MCF 10A (cell line): ENCODE measurements at regions not wholly inside any gene's neighbourhood (a gene's known extent, or its start where the extent isn't known, plus 50 kb on each side); places are given as distances from the start of the nearest gene placed in this dataset.

Experiments used
- BruUV-seq: library from RNA; stranded (reverse); fragments of 400-500 nt; replicated peaks from 2 replicates; lab custom pipeline; 2021; lab: Mats Ljungman, UMichigan
- CTCF ChIA-PET: fragments of 300-600 bp; sonication (Branson Sonifier 250); formaldehyde crosslinking; extraction: SDS; loops from one replicate; lab custom pipeline; 2021; ENCODE audit warnings: antibody characterized with exemption, inconsistent platforms; lab: Yijun Ruan, JAX
- POLR2A ChIA-PET: fragments of 300-600, 350-650 bp; sonication (Branson Sonifier 250); formaldehyde crosslinking; extraction: SDS; loops from one replicate; lab custom pipeline; 2020; ENCODE audit warnings: antibody characterized with exemption, inconsistent platforms; lab: Yijun Ruan, JAX
- DNase-seq: peaks from one replicate; pipeline ENCODE4 v3.0.0-alpha.2; 2018; ENCODE audit not compliant: unreplicated experiment
- H3K27ac Mint-ChIP-seq: one replicate; pipeline ENCODE4 v1.8.0; 2022; ENCODE audit warnings: mild to moderate bottlenecking, low read depth, mixed read lengths; ENCODE audit not compliant: unreplicated experiment
- H3K27me3 Mint-ChIP-seq: one replicate; pipeline ENCODE4 v1.8.0; 2022; ENCODE audit warnings: mixed read lengths; ENCODE audit not compliant: insufficient read depth, unreplicated experiment
- H3K36me3 Mint-ChIP-seq: one replicate; pipeline ENCODE4 v1.8.0; 2022; ENCODE audit warnings: mild to moderate bottlenecking, moderate library complexity, mixed read lengths; ENCODE audit not compliant: insufficient read depth, unreplicated experiment
- H3K4me1 Mint-ChIP-seq: one replicate; pipeline ENCODE4 v1.8.0; 2022; ENCODE audit warnings: mixed read lengths; ENCODE audit not compliant: insufficient read depth, unreplicated experiment
- H3K4me3 Mint-ChIP-seq: one replicate; pipeline ENCODE4 v1.8.0; 2022; ENCODE audit warnings: mild to moderate bottlenecking, moderate library complexity, mixed read lengths; ENCODE audit not compliant: unreplicated experiment
- H3K9me3 Mint-ChIP-seq: one replicate; pipeline ENCODE4 v1.8.0; 2022; ENCODE audit warnings: mixed read lengths; ENCODE audit not compliant: unreplicated experiment
- CTCF ChIP-seq: fragments of 200-600 bp; IDR thresholded peaks from one replicate; pipeline ENCODE4 v1.8.0; 2022; ENCODE audit warnings: antibody characterized with exemption, mild to moderate bottlenecking; ENCODE audit not compliant: unreplicated experiment
- intact Hi-C: fragments of 100-400 bp; cut with micrococcal nuclease; formaldehyde crosslinking; loops from 2 replicates; pipeline ENCODE4 v1.14.1; 2022

- no TSS peak for BruUV-seq
- Mint-ChIP-seq H3K27ac (no peak overlapping the region), H3K4me3 (no peak overlapping the region), H3K36me3 (no peaks in the 10 kb centered on the region), H3K27me3 (peaks cover 76% of the 10 kb centered on the region), H3K4me1 (peaks cover 11% of the 10 kb centered on the region), H3K9me3 (peaks cover 7% of the 10 kb centered on the region)
- ChIA-PET POLR2A (no interaction called here), CTCF (no interaction called here)
- peak; percentile 32 for DNase-seq
- no peak for TF ChIP-seq CTCF
- intact Hi-C loops = no loop called here
These were observed 2448.7 kb upstream of the PCDH20 start for GRCh38 chr13:63864171-63864902.

- CTCF ChIA-PET = no interaction called here
- no peak overlapping the region for H3K27ac Mint-ChIP-seq
- intact Hi-C loops = no loop called here
- no peaks in the 10 kb centered on the region for H3K36me3 Mint-ChIP-seq
- DNase-seq = no peak
- POLR2A ChIA-PET = no interaction called here
- H3K27me3 Mint-ChIP-seq = no peaks in the 10 kb centered on the region
- no peak overlapping the region for H3K4me3 Mint-ChIP-seq
- TF ChIP-seq CTCF = no peak
- H3K4me1 Mint-ChIP-seq = no peaks in the 10 kb centered on the region
- no TSS peak for BruUV-seq
- H3K9me3 Mint-ChIP-seq = no peaks in the 10 kb centered on the region
These were observed 2439.9 kb upstream of the PCDH20 start for GRCh38 chr13:63855457-63856118.

DNA sequence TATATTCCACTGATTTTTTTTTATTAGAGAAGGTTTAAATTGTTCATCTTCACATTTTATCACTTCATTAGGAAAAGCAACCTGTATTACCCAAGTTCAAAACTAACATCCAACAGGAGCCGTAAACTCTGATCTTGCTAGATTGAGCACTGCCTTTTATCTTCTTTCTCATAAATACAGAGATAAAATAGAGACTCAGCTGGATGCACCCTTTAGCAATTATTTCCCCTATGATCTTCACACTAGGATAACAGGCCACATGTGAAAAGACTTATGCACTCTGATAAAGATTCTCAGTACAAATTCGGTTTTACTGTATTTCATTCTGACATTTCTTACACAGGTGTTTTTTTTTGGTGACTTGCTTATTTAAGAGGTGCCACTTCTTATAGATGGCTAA lies 2438.2 kb upstream of the PCDH20 start:
- Mint-ChIP-seq H3K4me1 (no peaks in the 10 kb centered on the region), H3K4me3 (no peak overlapping the region), H3K9me3 (no peaks in the 10 kb centered on the region), H3K27ac (no peak overlapping the region), H3K27me3 (no peaks in the 10 kb centered on the region), H3K36me3 (no peaks in the 10 kb centered on the region)
- ChIA-PET CTCF (no interaction called here), POLR2A (no interaction called here)
- no peak for DNase-seq
- no peak for TF ChIP-seq CTCF
- no TSS peak for BruUV-seq
- intact Hi-C loops = no loop called here

DNA sequence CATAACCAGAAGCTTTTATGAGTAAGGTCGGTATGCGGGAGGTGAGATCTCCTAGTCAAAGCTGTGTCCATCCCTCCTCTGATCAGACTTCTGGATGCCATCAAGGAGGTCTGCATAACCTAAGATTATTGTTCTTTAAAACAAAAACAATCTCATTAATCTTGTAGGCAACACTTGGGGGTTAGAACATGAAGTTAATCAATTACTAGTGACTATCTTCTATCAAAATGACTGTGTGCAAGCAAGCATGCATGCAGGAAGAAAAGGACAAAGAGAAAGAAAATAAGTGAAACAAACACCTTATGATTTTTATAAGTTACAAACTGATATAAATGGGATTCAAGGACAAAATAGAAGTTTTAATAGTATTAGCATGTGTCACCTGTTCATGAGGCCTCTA lies 2435.9 kb upstream of the PCDH20 start:
- no peaks in the 10 kb centered on the region for H3K4me1 Mint-ChIP-seq
- no peak for DNase-seq
- ChIA-PET POLR2A (no interaction called here), CTCF (interaction anchor here (0.8 kb wide), 1 partner anchor 68 kb away, joined by 3 read pairs; no protein-coding TSS in a partner anchor)
- H3K27ac Mint-ChIP-seq = no peak overlapping the region
- H3K36me3 Mint-ChIP-seq = peaks cover under 1% of the 10 kb centered on the region
- no peaks in the 10 kb centered on the region for H3K9me3 Mint-ChIP-seq
- intact Hi-C loops = no loop called here
- no peak overlapping the region for H3K4me3 Mint-ChIP-seq
- TF ChIP-seq CTCF = no peak
- no peaks in the 10 kb centered on the region for H3K27me3 Mint-ChIP-seq
- BruUV-seq = no TSS peak
